PFSK-1 (cell line): ENCODE measurements at regions not wholly inside any gene's neighbourhood (a gene's known extent, or its start where the extent isn't known, plus 50 kb on each side); places are given as distances from the start of the nearest gene placed in this dataset.

Source experiments
- FOXP2 ChIP-seq: optimal IDR thresholded peaks from 2 replicates; pipeline ENCODE3; 2011; ENCODE audit warnings: borderline replicate concordance, control low read depth, inconsistent platforms; ENCODE audit not compliant: insufficient read depth; ENCODE audit errors: extremely low read length, extremely low read depth
- POLR2AphosphoS5 ChIP-seq: IDR thresholded peaks from 2 replicates; pipeline ENCODE4 v1.6.1; 2012; ENCODE audit warnings: low read depth, mild to moderate bottlenecking, control low read depth, low read length, moderate library complexity
- SIN3A ChIP-seq: IDR thresholded peaks from 2 replicates; pipeline ENCODE4 v1.6.1; 2012; ENCODE audit warnings: mild to moderate bottlenecking, low read length, moderate library complexity, borderline replicate concordance; ENCODE audit not compliant: insufficient read depth
- TAF1 ChIP-seq: IDR thresholded peaks from 2 replicates; pipeline ENCODE4 v1.6.1; 2012; ENCODE audit warnings: low read length, control low read depth, borderline replicate concordance; ENCODE audit not compliant: insufficient read depth
- TF ChIP-seq, protein P1 (sequence below), 2 experiments: IDR thresholded peaks; 2 replicates each; pipeline versions ENCODE4 v1.6.1 to v1.8.0; 2011 to 2012; ENCODE audit warnings: low read depth in 2 of 2, low read length in 2 of 2, control low read depth in 1 of 2, inconsistent platforms in 1 of 2, mild to moderate bottlenecking in 1 of 2, moderate library complexity in 1 of 2; ENCODE audit not compliant: insufficient read depth in 1 of 2

DNA sequence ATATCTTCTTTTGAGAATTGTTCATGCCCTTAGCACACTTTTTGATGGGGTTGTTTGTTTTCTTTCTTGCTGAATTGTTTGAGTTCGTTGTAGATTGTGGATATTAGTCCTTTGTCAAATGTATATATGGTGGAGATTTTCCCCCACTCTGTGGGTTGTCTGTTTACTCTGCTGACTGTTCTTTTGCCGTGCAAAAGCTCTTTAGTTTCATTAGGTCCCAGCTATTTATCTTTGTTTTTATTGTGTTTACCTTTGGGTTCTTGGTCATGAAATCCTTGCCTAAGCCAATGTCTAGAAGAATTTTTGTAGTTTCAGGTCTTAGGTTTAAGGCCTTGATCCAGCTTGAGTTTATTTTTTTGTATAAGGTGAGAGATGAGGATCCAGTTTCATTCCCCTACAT, 1372.6 kb upstream of the TENM3 start:
- TF ChIP-seq, protein P1, sequence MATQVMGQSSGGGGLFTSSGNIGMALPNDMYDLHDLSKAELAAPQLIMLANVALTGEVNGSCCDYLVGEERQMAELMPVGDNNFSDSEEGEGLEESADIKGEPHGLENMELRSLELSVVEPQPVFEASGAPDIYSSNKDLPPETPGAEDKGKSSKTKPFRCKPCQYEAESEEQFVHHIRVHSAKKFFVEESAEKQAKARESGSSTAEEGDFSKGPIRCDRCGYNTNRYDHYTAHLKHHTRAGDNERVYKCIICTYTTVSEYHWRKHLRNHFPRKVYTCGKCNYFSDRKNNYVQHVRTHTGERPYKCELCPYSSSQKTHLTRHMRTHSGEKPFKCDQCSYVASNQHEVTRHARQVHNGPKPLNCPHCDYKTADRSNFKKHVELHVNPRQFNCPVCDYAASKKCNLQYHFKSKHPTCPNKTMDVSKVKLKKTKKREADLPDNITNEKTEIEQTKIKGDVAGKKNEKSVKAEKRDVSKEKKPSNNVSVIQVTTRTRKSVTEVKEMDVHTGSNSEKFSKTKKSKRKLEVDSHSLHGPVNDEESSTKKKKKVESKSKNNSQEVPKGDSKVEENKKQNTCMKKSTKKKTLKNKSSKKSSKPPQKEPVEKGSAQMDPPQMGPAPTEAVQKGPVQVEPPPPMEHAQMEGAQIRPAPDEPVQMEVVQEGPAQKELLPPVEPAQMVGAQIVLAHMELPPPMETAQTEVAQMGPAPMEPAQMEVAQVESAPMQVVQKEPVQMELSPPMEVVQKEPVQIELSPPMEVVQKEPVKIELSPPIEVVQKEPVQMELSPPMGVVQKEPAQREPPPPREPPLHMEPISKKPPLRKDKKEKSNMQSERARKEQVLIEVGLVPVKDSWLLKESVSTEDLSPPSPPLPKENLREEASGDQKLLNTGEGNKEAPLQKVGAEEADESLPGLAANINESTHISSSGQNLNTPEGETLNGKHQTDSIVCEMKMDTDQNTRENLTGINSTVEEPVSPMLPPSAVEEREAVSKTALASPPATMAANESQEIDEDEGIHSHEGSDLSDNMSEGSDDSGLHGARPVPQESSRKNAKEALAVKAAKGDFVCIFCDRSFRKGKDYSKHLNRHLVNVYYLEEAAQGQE (IDR thresholded peaks at IDR 0.05; ENCODE audit: insufficient read depth in 1 of 2, low read depth in 2 of 2, low read length in 2 of 2): no peak
- TF ChIP-seq SIN3A: no peak
- no peak for TF ChIP-seq TAF1
- no peak for TF ChIP-seq POLR2AphosphoS5
- TF ChIP-seq FOXP2: no peak

DNA sequence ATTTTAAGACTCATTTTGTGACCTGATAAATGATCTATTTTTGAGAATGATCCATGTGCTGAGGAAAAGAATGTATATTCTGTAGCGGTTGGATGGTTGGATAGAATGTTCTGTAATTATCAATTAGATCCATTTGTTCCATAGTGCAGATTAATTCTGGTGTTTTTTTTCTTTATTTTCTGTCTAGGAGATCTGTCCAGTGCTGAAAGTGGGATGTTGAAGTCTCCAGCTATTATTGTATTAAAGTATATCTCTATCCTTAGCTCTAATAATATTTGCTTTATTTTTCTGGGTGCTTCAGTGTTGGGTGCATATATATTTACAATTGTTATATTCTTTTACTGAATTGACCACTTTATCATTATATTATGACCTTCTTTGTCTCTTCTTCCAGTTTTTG, 1344.9 kb upstream of the TENM3 start:
- TF ChIP-seq, protein P1 (IDR thresholded peaks at IDR 0.05; ENCODE audit: insufficient read depth in 1 of 2, low read depth in 2 of 2, low read length in 2 of 2): 0 out of 4 replicates have a peak, but pooled peaks of 1 of the 2 experiments have one; percentile 23
- TF ChIP-seq TAF1: no peak
- TF ChIP-seq FOXP2: no peak

DNA sequence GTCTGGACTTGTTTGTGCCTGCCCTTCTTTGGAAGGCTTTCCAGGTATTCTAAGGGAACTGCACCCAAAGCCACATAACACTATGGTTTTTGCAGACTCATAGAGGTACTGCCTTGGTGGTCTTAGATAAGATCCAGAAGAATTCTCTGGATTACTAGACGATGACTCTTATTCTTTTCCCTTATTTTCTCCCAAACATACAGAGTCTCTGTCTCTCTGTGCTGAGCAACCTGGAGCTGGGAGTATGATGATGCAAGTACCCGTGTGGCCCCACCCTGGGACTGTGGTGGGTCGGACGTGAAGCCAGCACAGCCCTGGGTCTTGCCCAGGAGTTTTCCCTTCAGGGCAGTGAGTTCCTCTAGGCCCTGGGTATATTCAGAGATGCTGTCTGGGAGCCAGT, 1342.4 kb upstream of the TENM3 start:
- TF ChIP-seq POLR2AphosphoS5: no peak
- no peak for TF ChIP-seq SIN3A
- no peak for TF ChIP-seq FOXP2
- TF ChIP-seq, protein P1 (IDR thresholded peaks at IDR 0.05; ENCODE audit: insufficient read depth in 1 of 2, low read depth in 2 of 2, low read length in 2 of 2): no peak
- TF ChIP-seq TAF1: no peak

DNA sequence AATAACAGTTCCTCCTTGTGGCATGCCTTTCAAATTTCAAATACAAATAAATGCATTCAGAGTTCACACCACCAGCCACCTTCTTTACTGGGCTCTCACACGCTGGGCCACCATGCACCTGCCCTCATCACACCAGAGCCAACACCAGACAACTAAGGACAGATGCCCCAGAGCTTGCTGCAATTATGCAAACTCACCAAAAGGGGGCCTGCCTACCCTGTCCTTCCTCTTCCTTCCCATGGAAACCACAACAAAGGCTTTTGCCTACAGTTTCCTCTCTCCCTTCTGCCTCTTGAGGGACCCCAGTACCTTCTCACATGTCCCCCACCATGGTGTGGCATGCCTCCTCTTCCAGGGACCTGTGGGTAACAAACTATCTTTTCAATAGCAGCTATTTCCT, 1333.9 kb upstream of the TENM3 start:
- TF ChIP-seq FOXP2 (no peak), TAF1 (no peak), POLR2AphosphoS5 (no peak), SIN3A (no peak)
- TF ChIP-seq, protein P1 (IDR thresholded peaks at IDR 0.05; ENCODE audit: insufficient read depth in 1 of 2, low read depth in 2 of 2, low read length in 2 of 2): no peak

DNA sequence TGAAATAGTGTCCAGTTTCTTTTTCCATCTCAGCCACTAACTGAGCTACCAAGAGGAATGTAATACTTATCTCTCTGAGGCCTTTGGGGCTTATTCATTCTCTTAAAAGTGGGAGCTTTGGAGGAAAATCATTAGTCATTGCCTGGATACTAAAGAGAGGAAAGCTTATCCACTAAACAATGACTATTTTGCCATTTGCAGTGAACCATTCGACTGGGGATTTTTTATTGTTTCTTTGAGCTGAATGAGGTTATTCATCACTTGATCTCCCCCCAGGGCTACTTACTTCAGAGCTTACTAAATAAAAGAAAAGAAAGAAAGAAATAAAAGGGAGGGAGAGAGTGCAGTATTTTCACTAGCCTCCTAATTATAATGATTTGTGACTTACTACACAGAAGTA, 1329.5 kb upstream of the TENM3 start:
- TF ChIP-seq TAF1 (no peak), SIN3A (no peak), POLR2AphosphoS5 (no peak), FOXP2 (no peak)
- TF ChIP-seq, protein P1 (IDR thresholded peaks at IDR 0.05; ENCODE audit: insufficient read depth in 1 of 2, low read depth in 2 of 2, low read length in 2 of 2): no peak
